Small intestine (tissue), 7 donors: ENCODE measurements at regions not wholly inside any gene's neighbourhood (a gene's known extent, or its start where the extent isn't known, plus 50 kb on each side); places are given as distances from the start of the nearest gene placed in this dataset.

Source experiments
- DNase-seq, 2 donors: peaks; one replicate each; pipeline versions ENCODE4 v3.0.0 to v3.0.0-alpha.2; 2013
- FAIRE-seq: peaks from 2 replicates; lab custom pipeline; 2012; peaks lifted over from hg19 to GRCh38; lab: Jason Lieb, UNC
- H3K27ac ChIP-seq, 3 donors: one replicate each; pipeline ENCODE4 v1.5.1; 2013; ENCODE audit warnings: low read length in 2 of 3, mild to moderate bottlenecking in 2 of 3, control low read depth in 1 of 3, inconsistent platforms in 1 of 3, low read depth in 1 of 3, moderate library complexity in 1 of 3
- H3K27me3 ChIP-seq, 3 donors: one replicate each; pipeline ENCODE4 v1.6.1; 2013; ENCODE audit warnings: low read length in 3 of 3, inconsistent platforms in 1 of 3; ENCODE audit not compliant: control insufficient read depth in 3 of 3, insufficient read depth in 3 of 3
- H3K36me3 ChIP-seq, 3 donors: one replicate each; pipeline ENCODE4 v1.6.1; 2013; ENCODE audit warnings: low read length in 3 of 3, inconsistent platforms in 1 of 3, low read depth in 1 of 3, mild to moderate bottlenecking in 1 of 3, moderate library complexity in 1 of 3; ENCODE audit not compliant: control insufficient read depth in 3 of 3, insufficient read depth in 2 of 3
- H3K4me1 ChIP-seq, 3 donors: one replicate each; pipeline ENCODE4 v1.6.1; 2013; ENCODE audit warnings: low read length in 2 of 3, inconsistent platforms in 1 of 3, low read depth in 1 of 3, mild to moderate bottlenecking in 1 of 3, moderate library complexity in 1 of 3; ENCODE audit not compliant: control insufficient read depth in 3 of 3, insufficient read depth in 2 of 3
- H3K4me3 ChIP-seq, 3 donors: one replicate each; pipeline ENCODE4 v1.5.1; 2013; ENCODE audit warnings: low read length in 3 of 3, control low read depth in 1 of 3, inconsistent platforms in 1 of 3, low read depth in 1 of 3, mild to moderate bottlenecking in 1 of 3, moderate library complexity in 1 of 3
- H3K9me3 ChIP-seq, 2 donors: one replicate each; pipeline ENCODE4 v1.6.1; 2013; ENCODE audit warnings: low read depth in 1 of 2, low read length in 1 of 2; ENCODE audit not compliant: control insufficient read depth in 2 of 2, insufficient read depth in 1 of 2
- WGBS, 3 donors: extraction: QIAGEN DNeasy Blood & Tissue Kit; methylation state at CpG; one replicate each; pipeline ENCODE4 v1.1.7; 2013; 5-methylcytosine and 5-hydroxymethylcytosine counted together
- donor health status: healthy with polysubstance abuse.
- donor health status: control.
- donor health status: control.
- donor health status: Bipolar disorder and iron deficiency.
- donor health status: healthy.

DNA sequence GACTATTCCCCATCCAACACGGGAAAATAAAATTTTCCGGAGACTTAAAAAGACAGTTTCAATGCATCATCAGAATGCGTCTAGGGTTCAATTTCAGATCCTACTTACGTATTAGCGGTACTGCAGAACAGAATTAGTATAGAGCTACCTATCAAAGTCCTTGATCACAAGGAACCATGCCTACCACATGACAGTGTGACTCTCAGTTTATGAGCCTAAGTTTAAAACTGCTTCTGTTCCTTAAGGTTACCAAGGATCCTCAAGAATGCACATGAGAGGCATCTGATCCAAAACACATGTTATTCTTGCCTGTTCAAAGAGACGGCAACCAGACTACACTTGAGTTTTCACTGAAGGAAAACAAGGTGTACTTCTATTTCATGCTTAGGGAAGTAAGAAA is 369.7 kb downstream of the EPHA4 start:
- no peak for DNase-seq

GRCh38 chr2:221203125-221203524 is 369.0 kb downstream of the EPHA4 start:
- H3K4me3 ChIP-seq: no peak overlapping the region
- no peaks in the 10 kb centered on the region for H3K9me3 ChIP-seq
- no peak overlapping the region for H3K27ac ChIP-seq
- DNase-seq: no peak
- H3K36me3 ChIP-seq: no peaks in the 10 kb centered on the region
- H3K27me3 ChIP-seq: no peaks in the 10 kb centered on the region
- 66 to 76% (median 69%) methylated on average over 2 of the region's 2 CpGs for WGBS, 3 donors
- no peak for FAIRE-seq
- no peaks in the 10 kb centered on the region for H3K4me1 ChIP-seq

More for the DNA sequence above, 369.7 kb downstream of the EPHA4 start:
- Histone ChIP-seq H3K27ac (no peak overlapping the region), H3K4me3 (no peak overlapping the region), H3K9me3 (no peaks in the 10 kb centered on the region), H3K27me3 (no peaks in the 10 kb centered on the region), H3K4me1 (no peaks in the 10 kb centered on the region), H3K36me3 (no peaks in the 10 kb centered on the region)
- WGBS, 3 donors: 89 to 91% (median 90%) methylated on average over 6 of the region's 6 CpGs
- FAIRE-seq: no peak

DNA sequence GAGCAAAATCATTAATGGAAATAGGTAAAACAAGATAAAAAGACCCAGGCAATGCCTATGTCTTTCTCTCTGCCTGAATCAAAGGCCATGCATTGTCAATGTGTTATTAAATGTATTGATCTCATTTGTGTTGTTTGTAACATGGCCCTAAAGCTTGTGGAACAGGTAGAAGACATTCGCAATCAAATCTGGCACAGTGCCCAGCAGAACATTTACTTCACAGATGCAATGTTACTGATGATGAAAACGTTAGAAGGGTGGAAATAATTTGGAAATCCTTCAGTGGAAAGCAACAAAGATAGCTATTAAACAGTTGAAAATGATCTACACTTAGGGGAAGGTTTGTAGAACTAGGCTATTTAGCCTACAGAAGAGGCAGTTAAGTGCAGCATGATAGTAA is 368.2 kb downstream of the EPHA4 start:
- no peak overlapping the region for H3K27ac ChIP-seq
- FAIRE-seq (no peak), DNase-seq (no peak)
- H3K36me3 ChIP-seq: no peaks in the 10 kb centered on the region
- no peaks in the 10 kb centered on the region for H3K9me3 ChIP-seq
- 15 to 36% (median 33%) methylated on average over 2 of the region's 2 CpGs for WGBS, 3 donors
- no peaks in the 10 kb centered on the region for H3K27me3 ChIP-seq
- H3K4me3 ChIP-seq: no peak overlapping the region
- no peaks in the 10 kb centered on the region for H3K4me1 ChIP-seq

GRCh38 chr2:221204699-221205098 is 367.4 kb downstream of the EPHA4 start:
- Histone ChIP-seq H3K4me1 (no peaks in the 10 kb centered on the region), H3K36me3 (no peaks in the 10 kb centered on the region), H3K27me3 (no peaks in the 10 kb centered on the region), H3K27ac (no peak overlapping the region), H3K4me3 (no peak overlapping the region), H3K9me3 (no peaks in the 10 kb centered on the region)
- FAIRE-seq (no peak), DNase-seq (peak; percentile 5 to 7)
- 12 to 32% (median 22%) methylated on average over 2 of the region's 2 CpGs for WGBS, 3 donors

DNA sequence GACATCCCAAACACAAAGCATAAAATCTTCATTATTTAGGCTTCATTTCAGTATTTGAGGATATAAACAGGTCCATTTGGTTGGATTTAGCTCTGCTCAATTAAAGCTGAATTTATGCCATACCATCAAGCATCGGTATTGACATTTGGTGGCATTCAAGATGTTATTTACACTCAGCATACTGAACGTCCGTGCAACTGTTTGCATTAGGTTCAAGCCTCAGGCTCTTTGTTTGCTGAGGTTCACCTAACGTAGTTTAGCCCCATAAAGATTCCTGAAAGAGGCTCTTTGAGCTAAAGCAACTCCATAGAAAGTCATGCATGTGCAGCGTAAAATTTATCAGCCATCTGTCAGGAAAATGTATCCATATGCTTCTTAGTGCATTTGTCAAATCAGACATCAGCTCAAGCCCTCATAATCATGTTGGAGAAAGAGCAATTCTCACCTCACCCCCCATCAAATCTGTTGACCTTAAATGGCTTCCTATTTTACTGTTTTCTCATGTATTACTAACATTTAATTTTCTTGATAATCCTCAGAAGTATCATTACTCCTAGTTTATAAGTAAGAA is 366.9 kb downstream of the EPHA4 start:
- H3K4me1 ChIP-seq: no peaks in the 10 kb centered on the region
- DNase-seq (peak; percentile 25 to 29), FAIRE-seq (no peak)
- H3K4me3 ChIP-seq: no peak overlapping the region
- no peaks in the 10 kb centered on the region for H3K36me3 ChIP-seq
- H3K27ac ChIP-seq: no peak overlapping the region
- no peaks in the 10 kb centered on the region for H3K9me3 ChIP-seq
- WGBS, 3 donors: 13 to 54% (median 29%) methylated on average over 5 of the region's 5 CpGs
- no peaks in the 10 kb centered on the region for H3K27me3 ChIP-seq

- H3K9me3 ChIP-seq: no peaks in the 10 kb centered on the region
- 72 to 83% (median 72%) methylated on average over 2 of the region's 2 CpGs for WGBS, 3 donors
- no peaks in the 10 kb centered on the region for H3K4me1 ChIP-seq
- no peaks in the 10 kb centered on the region for H3K27me3 ChIP-seq
- H3K36me3 ChIP-seq: no peaks in the 10 kb centered on the region
- H3K27ac ChIP-seq: no peak overlapping the region
- H3K4me3 ChIP-seq: no peak overlapping the region
- FAIRE-seq (no peak), DNase-seq (no peak)
Observed at GRCh38 chr2:221210686-221211085, 361.4 kb downstream of the EPHA4 start.

DNA sequence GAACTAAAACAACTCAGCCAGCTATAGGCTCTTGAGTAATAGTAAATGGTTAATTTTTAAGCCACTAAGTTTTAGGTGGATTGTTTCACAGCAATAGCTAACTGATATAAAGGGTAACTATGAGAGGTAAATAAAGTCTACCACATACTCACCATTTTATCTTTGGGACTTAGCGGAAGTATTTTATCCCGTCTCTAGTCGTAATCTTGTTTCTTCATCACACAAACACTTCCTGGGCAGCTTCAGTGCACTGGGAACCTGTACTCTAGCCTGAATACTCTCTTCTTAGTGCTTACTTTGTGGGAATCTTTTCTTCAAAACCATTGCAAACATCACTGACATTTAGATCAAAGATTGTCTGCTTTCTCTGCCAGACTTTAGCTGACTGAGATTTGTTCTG is 360.5 kb downstream of the EPHA4 start:
- Histone ChIP-seq H3K9me3 (no peaks in the 10 kb centered on the region), H3K27me3 (no peaks in the 10 kb centered on the region), H3K4me3 (no peak overlapping the region), H3K4me1 (no peaks in the 10 kb centered on the region), H3K27ac (no peak overlapping the region), H3K36me3 (no peaks in the 10 kb centered on the region)
- DNase-seq: no peak
- FAIRE-seq: no peak
- WGBS, 3 donors: 80 to 85% (median 81%) methylated on average over 3 of the region's 3 CpGs

- 37 to 76% (median 43%) methylated on average over 2 of the region's 2 CpGs for WGBS, 3 donors
- H3K9me3 ChIP-seq: no peaks in the 10 kb centered on the region
- FAIRE-seq (no peak), DNase-seq (no peak)
- no peak overlapping the region for H3K4me3 ChIP-seq
- no peaks in the 10 kb centered on the region for H3K27me3 ChIP-seq
- H3K27ac ChIP-seq: no peak overlapping the region
- H3K36me3 ChIP-seq: no peaks in the 10 kb centered on the region
- no peaks in the 10 kb centered on the region for H3K4me1 ChIP-seq
Observed at GRCh38 chr2:221212105-221212504, 360.0 kb downstream of the EPHA4 start.

DNA sequence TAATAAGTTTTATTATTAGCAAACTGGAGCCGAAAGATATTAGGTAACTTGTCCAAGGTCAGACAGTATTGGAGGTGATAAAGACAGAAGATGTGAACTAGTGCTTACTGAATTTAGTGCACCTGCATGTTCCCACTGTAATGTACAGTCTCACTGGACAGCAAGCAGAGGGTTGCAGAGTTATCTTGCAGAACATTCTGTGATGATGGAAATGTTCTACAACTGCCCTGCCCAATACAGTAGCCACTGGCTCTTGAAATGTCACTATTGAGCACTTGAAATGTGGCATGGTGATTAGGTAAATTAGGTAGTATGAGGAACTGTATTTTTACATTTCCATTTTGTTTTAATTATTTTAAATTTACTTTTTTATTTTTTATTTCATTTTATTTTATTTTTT is 356.6 kb downstream of the EPHA4 start:
- H3K36me3 ChIP-seq: no peaks in the 10 kb centered on the region
- no peak overlapping the region for H3K27ac ChIP-seq
- no peaks in the 10 kb centered on the region for H3K4me1 ChIP-seq
- H3K4me3 ChIP-seq: no peak overlapping the region
- H3K9me3 ChIP-seq: no peaks in the 10 kb centered on the region
- WGBS, 3 donors: 28 to 68% (median 67%) methylated on average over 1 of the region's 1 CpG
- FAIRE-seq (no peak), DNase-seq (no peak)
- H3K27me3 ChIP-seq: no peaks in the 10 kb centered on the region
